ENCODE measurements at regions not wholly inside any gene's neighbourhood (a gene's known extent, or its start where the extent isn't known, plus 50 kb on each side); places are given as distances from the start of the nearest gene placed in this dataset.

GRCh38 chr16:22688463-22688862 lies 125.5 kb upstream of the HS3ST2 start:
- TF ChIP-seq POLR2AphosphoS5 (IDR thresholded peaks at IDR 0.05; ENCODE audit: low read depth, low read length) = no peak
- TF ChIP-seq FOXP2 (optimal IDR thresholded peaks at IDR 0.05; ENCODE audit: borderline replicate concordance, extremely low read depth, extremely low read length, insufficient read depth) = no peak

- TF ChIP-seq REST (IDR thresholded peaks at IDR 0.05; ENCODE audit: insufficient read depth in 1 of 2, low read depth in 2 of 2, low read length in 2 of 2) = no peak
Measured at GRCh38 chr16:22688930-22689329, 125.0 kb upstream of the HS3ST2 start.

GRCh38 chr16:22691335-22691734 lies 122.6 kb upstream of the HS3ST2 start:
- TF ChIP-seq FOXP2 (optimal IDR thresholded peaks at IDR 0.05; ENCODE audit: borderline replicate concordance, extremely low read depth, extremely low read length, insufficient read depth) = no peak
- TF ChIP-seq POLR2AphosphoS5 (IDR thresholded peaks at IDR 0.05; ENCODE audit: low read depth, low read length) = no peak
- TF ChIP-seq REST (IDR thresholded peaks at IDR 0.05; ENCODE audit: insufficient read depth in 1 of 2, low read depth in 2 of 2, low read length in 2 of 2) = no peak
- no peak for TF ChIP-seq TAF1 (IDR thresholded peaks at IDR 0.05; ENCODE audit: borderline replicate concordance, insufficient read depth, low read length)
- TF ChIP-seq SIN3A (IDR thresholded peaks at IDR 0.05; ENCODE audit: borderline replicate concordance, insufficient read depth, low read length) = no peak

GRCh38 chr16:22692034-22692433 lies 121.9 kb upstream of the HS3ST2 start:
- no peak for TF ChIP-seq TAF1 (IDR thresholded peaks at IDR 0.05; ENCODE audit: borderline replicate concordance, insufficient read depth, low read length)

- TF ChIP-seq TAF1 (IDR thresholded peaks at IDR 0.05; ENCODE audit: borderline replicate concordance, insufficient read depth, low read length) = no peak
- TF ChIP-seq REST (IDR thresholded peaks at IDR 0.05; ENCODE audit: insufficient read depth in 1 of 2, low read depth in 2 of 2, low read length in 2 of 2) = no peak
Measured at GRCh38 chr16:22692916-22693637, 120.9 kb upstream of the HS3ST2 start.

- TF ChIP-seq SIN3A (IDR thresholded peaks at IDR 0.05; ENCODE audit: borderline replicate concordance, insufficient read depth, low read length) (no peak), REST (IDR thresholded peaks at IDR 0.05; ENCODE audit: insufficient read depth in 1 of 2, low read depth in 2 of 2, low read length in 2 of 2) (no peak), TAF1 (IDR thresholded peaks at IDR 0.05; ENCODE audit: borderline replicate concordance, insufficient read depth, low read length) (no peak), POLR2AphosphoS5 (IDR thresholded peaks at IDR 0.05; ENCODE audit: low read depth, low read length) (no peak), FOXP2 (optimal IDR thresholded peaks at IDR 0.05; ENCODE audit: borderline replicate concordance, extremely low read depth, extremely low read length, insufficient read depth) (no peak)
Measured at GRCh38 chr16:22693638-22694340, 120.2 kb upstream of the HS3ST2 start.
